ENCODE measurements at regions not wholly inside any gene's neighbourhood (a gene's known extent, or its start where the extent isn't known, plus 50 kb on each side); places are given as distances from the start of the nearest gene placed in this dataset.
"Not testable (repeated sequence)": the region's sequence is repeated elsewhere in the genome, so short reads cannot be mapped to it uniquely, and the experiment has no call there.

GRCh38 chr9:117828466-117828865 is 124.3 kb downstream of the TLR4 start:
- ChIA-PET POLR2A (no interaction called here), CTCF (no interaction called here)
- Mint-ChIP-seq H3K9me3 (ENCODE audit: unreplicated experiment) (no peaks in the 10 kb centered on the region), H3K27me3 (ENCODE audit: insufficient read depth, unreplicated experiment) (no peaks in the 10 kb centered on the region), H3K4me1 (ENCODE audit: low read depth, unreplicated experiment) (no peaks in the 10 kb centered on the region), H3K36me3 (ENCODE audit: insufficient read depth, unreplicated experiment) (no peaks in the 10 kb centered on the region), H3K27ac (ENCODE audit: unreplicated experiment) (no peak overlapping the region), H3K4me3 (ENCODE audit: unreplicated experiment) (no peak overlapping the region)
- Histone ChIP-seq H3K36me3 (ENCODE audit: control insufficient read depth, insufficient read depth, low read length) (no peaks in the 10 kb centered on the region), H3K4me1 (no peaks in the 10 kb centered on the region), H3K9me3 (no peaks in the 10 kb centered on the region), H3K27me3 (replicated peaks; ENCODE audit: control insufficient read depth, insufficient read depth, low read length) (no peaks in the 10 kb centered on the region), H3K4me3 (ENCODE audit: low read depth, low read length) (no peak overlapping the region)
- intact Hi-C loops (cut with micrococcal nuclease; ENCODE audit: unreplicated experiment), result no loop called here
- no TSS peak for BruUV-seq (replicated peaks)
- no peak for DNase-seq
- TF ChIP-seq, protein P1, sequence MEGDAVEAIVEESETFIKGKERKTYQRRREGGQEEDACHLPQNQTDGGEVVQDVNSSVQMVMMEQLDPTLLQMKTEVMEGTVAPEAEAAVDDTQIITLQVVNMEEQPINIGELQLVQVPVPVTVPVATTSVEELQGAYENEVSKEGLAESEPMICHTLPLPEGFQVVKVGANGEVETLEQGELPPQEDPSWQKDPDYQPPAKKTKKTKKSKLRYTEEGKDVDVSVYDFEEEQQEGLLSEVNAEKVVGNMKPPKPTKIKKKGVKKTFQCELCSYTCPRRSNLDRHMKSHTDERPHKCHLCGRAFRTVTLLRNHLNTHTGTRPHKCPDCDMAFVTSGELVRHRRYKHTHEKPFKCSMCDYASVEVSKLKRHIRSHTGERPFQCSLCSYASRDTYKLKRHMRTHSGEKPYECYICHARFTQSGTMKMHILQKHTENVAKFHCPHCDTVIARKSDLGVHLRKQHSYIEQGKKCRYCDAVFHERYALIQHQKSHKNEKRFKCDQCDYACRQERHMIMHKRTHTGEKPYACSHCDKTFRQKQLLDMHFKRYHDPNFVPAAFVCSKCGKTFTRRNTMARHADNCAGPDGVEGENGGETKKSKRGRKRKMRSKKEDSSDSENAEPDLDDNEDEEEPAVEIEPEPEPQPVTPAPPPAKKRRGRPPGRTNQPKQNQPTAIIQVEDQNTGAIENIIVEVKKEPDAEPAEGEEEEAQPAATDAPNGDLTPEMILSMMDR (IDR thresholded peaks at IDR 0.05; ENCODE audit: insufficient read depth in 1 of 2, low read depth in 1 of 2, low read length in 1 of 2, severe bottlenecking in 1 of 2, unreplicated experiment in 1 of 2), result no peak

DNA sequence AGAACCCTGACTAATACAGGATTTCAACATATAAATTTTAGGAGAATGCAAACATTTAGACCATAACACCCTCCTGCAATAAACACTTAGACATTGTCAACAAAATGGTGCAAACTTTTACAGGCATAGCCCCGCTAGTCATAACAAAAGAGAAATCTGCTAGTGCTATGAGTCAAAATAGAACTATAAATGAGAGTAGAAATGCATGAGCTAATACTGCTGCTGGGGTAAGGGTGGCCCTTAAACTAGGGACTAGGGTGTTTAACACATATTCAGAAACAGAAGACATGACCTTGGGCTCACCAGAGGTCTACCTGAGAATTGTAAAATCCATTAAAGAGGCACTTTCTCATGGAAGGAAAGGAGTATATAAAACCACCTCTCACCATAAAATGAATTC is 131.6 kb downstream of the TLR4 start:
- H3K27ac Mint-ChIP-seq (ENCODE audit: unreplicated experiment), result no peak overlapping the region

DNA sequence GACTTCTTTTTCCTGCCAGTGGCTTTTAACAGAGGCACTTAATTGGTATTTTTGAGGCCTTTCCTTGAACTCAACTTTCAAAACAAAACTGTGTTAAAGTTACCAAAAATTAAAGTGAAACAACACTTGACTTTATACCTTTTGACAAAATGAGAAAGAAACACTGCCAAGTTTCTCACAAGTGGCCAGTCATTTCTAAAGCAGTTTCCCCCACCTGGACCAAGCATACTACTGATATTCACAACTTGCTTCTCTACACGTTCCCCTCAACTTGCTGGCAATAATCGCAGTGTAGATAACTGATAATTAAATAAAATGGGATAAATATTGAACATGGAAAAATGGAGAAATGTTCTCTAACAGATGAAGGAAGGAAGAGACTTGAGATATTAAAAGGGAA is 135.7 kb downstream of the TLR4 start:
- TF ChIP-seq, protein P1 (IDR thresholded peaks at IDR 0.05; ENCODE audit: insufficient read depth in 1 of 2, low read depth in 1 of 2, low read length in 1 of 2, severe bottlenecking in 1 of 2, unreplicated experiment in 1 of 2), result no peak
- H3K27ac Mint-ChIP-seq (ENCODE audit: unreplicated experiment), result no peak overlapping the region
- H3K9me3 Mint-ChIP-seq (ENCODE audit: unreplicated experiment), result no peaks in the 10 kb centered on the region
- BruUV-seq (replicated peaks), result no TSS peak
- peaks cover 5% of the 10 kb centered on the region for H3K27me3 Mint-ChIP-seq (ENCODE audit: insufficient read depth, unreplicated experiment)
- Histone ChIP-seq H3K9me3 (no peaks in the 10 kb centered on the region), H3K4me3 (ENCODE audit: low read depth, low read length) (no peak overlapping the region), H3K27me3 (replicated peaks; ENCODE audit: control insufficient read depth, insufficient read depth, low read length) (no peaks in the 10 kb centered on the region), H3K4me1 (no peaks in the 10 kb centered on the region), H3K36me3 (ENCODE audit: control insufficient read depth, insufficient read depth, low read length) (no peaks in the 10 kb centered on the region)
- DNase-seq, result no peak
- H3K36me3 Mint-ChIP-seq (ENCODE audit: insufficient read depth, unreplicated experiment), result no peaks in the 10 kb centered on the region
- ChIA-PET POLR2A (no interaction called here), CTCF (no interaction called here)
- no peak overlapping the region for H3K4me3 Mint-ChIP-seq (ENCODE audit: unreplicated experiment)
- H3K4me1 Mint-ChIP-seq (ENCODE audit: low read depth, unreplicated experiment), result no peaks in the 10 kb centered on the region
- intact Hi-C loops (cut with micrococcal nuclease; ENCODE audit: unreplicated experiment), result no loop called here

More for the DNA sequence above, 131.6 kb downstream of the TLR4 start:
- Mint-ChIP-seq H3K9me3 (ENCODE audit: unreplicated experiment) (no peaks in the 10 kb centered on the region), H3K4me1 (ENCODE audit: low read depth, unreplicated experiment) (no peaks in the 10 kb centered on the region), H3K27me3 (ENCODE audit: insufficient read depth, unreplicated experiment) (peaks cover 5% of the 10 kb centered on the region), H3K36me3 (ENCODE audit: insufficient read depth, unreplicated experiment) (no peaks in the 10 kb centered on the region), H3K4me3 (ENCODE audit: unreplicated experiment) (no peak overlapping the region)
- no peaks in the 10 kb centered on the region for H3K36me3 ChIP-seq (ENCODE audit: control insufficient read depth, insufficient read depth, low read length)
- no peaks in the 10 kb centered on the region for H3K4me1 ChIP-seq
- H3K4me3 ChIP-seq (ENCODE audit: low read depth, low read length), result no peak overlapping the region
- DNase-seq, result no peak
- no TSS peak for BruUV-seq (replicated peaks)
- TF ChIP-seq, protein P1 (IDR thresholded peaks at IDR 0.05; ENCODE audit: insufficient read depth in 1 of 2, low read depth in 1 of 2, low read length in 1 of 2, severe bottlenecking in 1 of 2, unreplicated experiment in 1 of 2), result no peak
- no peaks in the 10 kb centered on the region for H3K9me3 ChIP-seq
- intact Hi-C loops (cut with micrococcal nuclease; ENCODE audit: unreplicated experiment), result no loop called here
- H3K27me3 ChIP-seq (replicated peaks; ENCODE audit: control insufficient read depth, insufficient read depth, low read length), result no peaks in the 10 kb centered on the region
- POLR2A ChIA-PET, result no interaction called here
- CTCF ChIA-PET, result no interaction called here

GRCh38 chr9:117851836-117852461 is 147.7 kb downstream of the TLR4 start:
- BruUV-seq (replicated peaks); H3K9me3 Mint-ChIP-seq (ENCODE audit: unreplicated experiment); H3K4me1 ChIP-seq; H3K4me3 ChIP-seq (ENCODE audit: low read depth, low read length); H3K36me3 ChIP-seq (ENCODE audit: control insufficient read depth, insufficient read depth, low read length); H3K27me3 ChIP-seq (replicated peaks; ENCODE audit: control insufficient read depth, insufficient read depth, low read length); CTCF ChIA-PET; H3K4me3 Mint-ChIP-seq (ENCODE audit: unreplicated experiment); intact Hi-C loops (cut with micrococcal nuclease; ENCODE audit: unreplicated experiment); POLR2A ChIA-PET; H3K27ac Mint-ChIP-seq (ENCODE audit: unreplicated experiment); H3K4me1 Mint-ChIP-seq (ENCODE audit: low read depth, unreplicated experiment); H3K27me3 Mint-ChIP-seq (ENCODE audit: insufficient read depth, unreplicated experiment); H3K36me3 Mint-ChIP-seq (ENCODE audit: insufficient read depth, unreplicated experiment); H3K9me3 ChIP-seq; DNase-seq: not testable (repeated sequence)

Data from Caco-2 (cell line).